Hematopoietic multipotent progenitor cell treated with erythropoietin and hydrocortisone succinate and interleukin-3 and kit ligand, for 6 days (in vitro differentiated cells): ENCODE measurements at regions not wholly inside any gene's neighbourhood (a gene's known extent, or its start where the extent isn't known, plus 50 kb on each side); places are given as distances from the start of the nearest gene placed in this dataset.

ENCODE experiments used
- DNase-seq: peaks from one replicate; pipeline ENCODE4 v3.0.0-alpha.2; 2015

DNA sequence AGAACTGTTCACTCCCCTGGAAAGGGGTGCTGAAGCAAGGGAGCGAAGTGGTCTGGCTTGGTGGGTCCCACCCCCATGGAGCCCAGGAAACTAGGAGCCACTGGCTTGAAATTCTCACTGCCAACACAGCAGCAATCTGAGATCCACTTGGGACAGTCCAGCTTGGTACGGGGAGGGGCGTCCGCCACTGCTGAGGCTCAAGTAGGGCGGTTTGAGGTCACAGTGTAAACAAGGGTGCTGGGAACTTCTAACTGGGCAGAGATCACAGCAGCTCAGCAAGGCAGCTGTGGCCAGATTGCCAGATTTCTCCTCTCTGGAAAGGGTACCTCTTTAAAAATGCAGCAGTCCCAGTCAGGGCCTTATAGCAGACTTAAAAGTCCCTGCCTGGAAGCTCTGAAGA, 53.9 kb upstream of the GALNTL6 start:
- no peak for DNase-seq

GRCh38 chr4:171751538-171751937, 61.7 kb upstream of the GALNTL6 start:
- no peak for DNase-seq

GRCh38 chr4:171746418-171746817, 66.8 kb upstream of the GALNTL6 start:
- no peak for DNase-seq

DNA sequence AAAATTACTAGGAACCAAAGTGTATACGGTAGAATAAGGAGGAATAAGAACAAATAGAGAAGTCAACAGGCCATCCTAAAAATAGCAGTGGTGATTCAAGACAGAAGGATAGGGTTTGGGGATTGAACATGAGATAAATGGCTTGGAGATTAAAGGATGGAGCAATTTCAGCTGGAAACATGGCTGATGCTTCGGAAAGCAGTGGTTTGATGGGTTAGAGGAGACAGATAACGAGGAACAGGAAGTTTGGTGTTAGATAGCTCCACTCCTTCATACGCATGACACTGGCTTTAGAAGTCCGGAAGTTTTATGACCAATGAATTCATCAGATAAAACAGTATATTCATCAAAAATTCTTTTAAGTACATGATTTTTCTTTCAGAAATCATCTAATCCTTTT, 70.8 kb upstream of the GALNTL6 start:
- DNase-seq: peak; percentile 19

DNA sequence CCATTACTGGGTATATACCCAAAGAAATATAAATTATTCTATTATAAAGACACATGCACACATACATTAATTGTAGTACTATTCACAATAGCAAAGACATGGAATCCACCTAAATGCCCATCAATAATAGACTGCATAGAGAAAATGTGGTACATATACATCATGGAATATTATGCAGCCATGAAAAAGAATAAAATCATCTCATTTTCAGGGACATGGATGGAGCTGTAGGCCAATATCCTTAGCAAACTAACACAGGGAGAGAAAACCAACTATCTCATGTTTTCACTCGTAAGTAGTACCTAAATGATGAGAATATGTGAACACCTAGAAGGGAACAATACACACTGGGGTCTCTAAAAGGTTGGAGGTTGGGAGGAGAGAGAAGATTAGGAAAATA, 86.0 kb upstream of the GALNTL6 start:
- no peak for DNase-seq

DNA sequence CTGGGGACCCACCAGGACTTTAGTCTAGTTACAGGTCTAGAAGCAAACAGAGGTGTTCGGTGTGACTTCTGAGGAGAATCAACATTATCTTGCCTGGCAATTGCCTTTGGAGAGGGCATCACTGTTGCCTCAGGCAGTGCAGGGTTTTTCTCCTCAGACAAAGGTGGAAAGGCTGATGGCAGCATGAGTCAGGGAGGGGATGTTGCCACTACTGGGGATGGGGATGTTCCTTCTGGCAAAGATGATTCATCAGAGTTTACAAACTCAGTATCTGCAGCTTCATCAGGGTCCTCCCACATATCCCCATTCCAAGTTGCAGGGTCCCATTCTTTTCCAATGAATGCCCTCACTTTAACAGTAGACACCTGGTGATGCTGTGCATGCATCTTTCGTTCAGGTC, 91.3 kb upstream of the GALNTL6 start:
- no peak for DNase-seq

DNA sequence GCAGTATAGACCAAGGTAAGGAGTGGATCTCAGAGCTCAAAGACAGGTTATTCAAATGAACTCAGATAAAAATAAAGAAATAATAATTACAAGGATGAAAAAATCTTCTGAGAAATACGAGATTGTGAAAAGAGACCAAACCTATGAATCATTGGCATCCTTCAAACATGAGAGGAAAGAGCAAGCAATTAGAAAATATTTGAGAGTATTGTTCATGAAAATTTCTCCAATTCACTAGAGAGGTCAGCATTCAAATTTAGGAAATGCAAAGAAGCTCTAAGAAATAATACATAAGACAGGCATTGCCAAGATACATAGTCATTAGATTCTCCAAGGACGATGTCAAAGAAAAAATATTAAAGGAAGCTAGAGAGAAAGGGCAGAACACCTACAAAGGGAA, 93.5 kb upstream of the GALNTL6 start:
- DNase-seq: no peak

DNA sequence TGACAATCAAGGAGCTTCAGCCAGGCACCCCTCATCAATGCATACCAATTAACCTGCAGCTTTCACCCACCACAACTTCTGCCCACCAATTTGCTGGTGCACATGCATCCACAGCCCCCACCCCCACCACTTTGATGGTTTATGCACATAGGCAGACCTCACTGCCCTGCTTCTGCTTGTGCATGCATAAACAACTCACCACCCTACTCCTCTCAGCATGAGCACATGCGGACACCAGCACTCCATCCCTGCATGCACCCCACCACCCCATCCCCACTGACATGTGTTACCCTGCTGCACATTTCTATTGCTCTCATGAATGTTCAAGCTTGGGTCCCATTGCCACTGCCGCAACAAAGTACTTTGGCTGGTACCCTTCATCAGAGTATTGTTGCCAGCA, 94.5 kb upstream of the GALNTL6 start:
- DNase-seq: no peak

- no peak for DNase-seq
These were observed 95.1 kb upstream of the GALNTL6 start for GRCh38 chr4:171718069-171718468.

GRCh38 chr4:171717231-171717741, 95.9 kb upstream of the GALNTL6 start:
- DNase-seq: no peak

DNA sequence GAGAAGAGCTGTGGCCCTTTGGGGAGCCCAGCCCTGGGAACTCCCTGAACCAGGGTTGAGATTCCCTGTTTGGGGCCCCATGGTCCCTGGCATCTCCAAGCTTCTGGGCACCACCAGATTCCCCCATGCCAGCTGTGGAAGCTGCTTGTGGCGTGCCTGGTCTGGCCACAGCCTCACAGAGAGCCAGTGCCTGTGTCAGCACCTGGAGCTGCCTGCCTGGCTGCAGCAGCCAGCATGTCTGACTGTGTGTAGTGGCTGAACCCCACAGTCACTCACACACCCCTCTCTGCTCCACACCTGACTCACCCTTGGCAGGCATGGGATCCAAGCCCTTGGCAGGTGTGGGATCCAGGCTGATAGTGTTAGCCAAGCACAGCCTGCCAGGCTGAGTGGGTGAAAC, 97.2 kb upstream of the GALNTL6 start:
- no peak for DNase-seq

DNA sequence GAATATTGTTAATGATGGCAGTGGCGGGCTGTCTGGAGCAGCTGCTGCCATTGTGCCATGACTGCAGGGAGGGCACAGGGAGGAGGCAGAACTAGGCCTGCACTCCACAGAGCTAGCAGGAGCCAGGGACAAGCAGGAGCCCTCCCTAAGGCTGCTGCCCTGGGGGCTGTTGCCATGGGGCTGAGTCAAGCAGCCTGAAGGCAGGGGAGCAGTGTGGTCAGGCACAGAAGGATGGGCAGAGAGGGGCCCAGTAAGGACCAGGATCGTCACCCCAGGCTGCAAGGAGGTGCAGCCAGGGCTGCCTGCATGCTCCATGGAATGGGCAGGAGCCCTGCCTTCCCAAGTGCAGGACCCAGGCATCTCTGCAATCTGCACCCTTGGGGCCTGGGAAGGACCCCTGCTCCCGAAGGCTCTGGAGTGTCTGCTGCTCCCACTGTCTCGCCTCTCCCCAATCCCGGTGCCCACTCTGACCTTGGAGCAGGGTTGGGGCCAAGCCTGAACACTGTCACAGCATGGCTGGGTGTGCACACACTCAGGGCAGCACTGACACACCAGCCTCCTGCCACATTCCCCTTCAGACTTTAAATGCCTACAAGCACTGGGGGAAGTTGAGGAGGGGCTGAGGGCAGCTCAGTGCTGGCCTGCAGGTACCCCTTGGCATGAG, 98.3 kb upstream of the GALNTL6 start:
- DNase-seq: no peak

DNA sequence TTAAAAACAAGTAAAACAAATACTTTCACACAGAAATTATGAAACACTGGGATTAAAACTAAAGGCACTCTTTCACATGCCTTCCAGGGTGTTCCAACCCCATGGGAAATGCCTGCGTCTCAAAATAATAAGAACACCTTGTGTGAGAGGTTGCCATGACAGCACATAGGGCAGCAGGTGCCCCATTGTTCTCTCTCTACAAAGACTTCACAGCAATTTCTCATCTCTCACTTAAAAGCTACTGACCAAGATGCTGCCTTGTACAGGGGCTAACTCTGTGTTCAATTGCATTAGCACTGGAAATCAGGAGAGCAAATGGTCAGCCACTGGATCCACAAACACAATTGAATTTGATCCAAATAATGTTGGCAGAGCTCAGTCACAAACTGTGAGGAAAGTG, 102.5 kb upstream of the GALNTL6 start:
- DNase-seq: no peak

DNA sequence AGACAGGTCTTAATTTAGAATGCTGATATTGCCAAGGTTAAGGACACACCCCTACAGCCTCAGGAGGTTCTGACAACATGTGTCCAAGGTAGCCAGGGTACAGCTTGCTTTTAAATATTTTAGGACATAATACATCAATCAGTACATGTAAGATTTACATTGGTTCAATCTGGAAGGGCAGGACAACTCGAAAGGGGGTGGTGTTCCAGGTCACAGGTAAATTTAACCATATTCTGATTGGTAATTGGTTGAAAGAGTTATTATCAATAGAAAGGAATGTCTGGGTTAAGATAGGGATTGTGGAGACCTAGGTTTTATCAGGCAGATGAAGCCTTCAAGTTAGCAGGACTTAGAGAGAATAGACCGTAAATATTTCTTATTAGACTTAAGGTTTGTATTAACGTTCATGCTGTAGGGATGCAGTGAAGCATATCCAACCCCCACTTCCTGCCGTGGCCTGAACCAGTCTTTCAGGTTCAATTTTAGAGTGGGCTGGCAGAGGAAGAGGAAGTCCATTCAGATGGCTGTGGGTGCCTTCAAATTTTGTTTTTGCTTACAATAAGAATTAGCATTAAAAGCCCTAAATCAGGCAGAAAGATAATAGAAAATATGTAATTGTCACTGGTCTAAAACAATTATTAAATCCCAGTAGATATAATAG, 136.5 kb upstream of the GALNTL6 start:
- peak; percentile 9 for DNase-seq

DNA sequence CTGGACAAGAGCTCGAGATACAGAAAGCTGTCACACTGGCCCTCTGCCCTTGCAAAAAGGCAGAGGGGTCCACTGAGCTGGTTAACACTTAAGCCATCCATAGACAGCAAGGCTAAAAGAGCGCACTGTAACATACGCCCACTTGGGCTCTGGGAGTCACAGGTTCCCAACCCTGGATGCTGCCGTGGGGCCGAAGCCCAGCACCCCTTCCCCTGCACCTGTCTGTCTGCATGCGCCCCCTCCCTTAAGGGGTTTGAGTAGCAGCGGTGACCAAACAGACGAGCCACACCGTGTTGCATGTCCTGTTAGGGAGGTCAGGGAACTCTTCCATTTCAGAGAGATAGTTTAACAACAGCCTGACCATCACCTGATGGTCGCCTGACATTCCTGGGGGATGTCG, 138.4 kb upstream of the GALNTL6 start:
- no peak for DNase-seq

DNA sequence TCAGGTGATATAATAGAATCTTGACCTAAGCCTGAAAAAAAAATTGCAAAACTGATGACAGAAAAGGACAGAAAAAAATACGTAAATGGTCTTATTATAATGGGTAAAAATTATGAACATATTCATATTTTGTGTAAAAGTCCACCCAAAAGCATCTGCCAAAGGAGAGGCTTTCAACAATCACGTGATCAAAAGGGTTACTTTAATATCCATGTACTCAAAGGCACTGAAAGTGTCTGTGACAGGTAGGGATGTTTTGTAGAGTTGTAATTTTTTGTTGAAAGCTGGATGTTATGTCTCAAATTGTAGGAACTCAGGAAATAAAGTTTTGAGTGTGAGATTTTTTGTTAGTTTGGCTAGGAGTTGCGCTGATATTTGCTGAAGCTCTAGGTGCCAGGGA, 144.8 kb upstream of the GALNTL6 start:
- DNase-seq: no peak

- DNase-seq: no peak
These were observed 145.3 kb upstream of the GALNTL6 start for GRCh38 chr4:171667906-171668305.

- no peak for DNase-seq
These were observed 162.1 kb upstream of the GALNTL6 start for GRCh38 chr4:171651071-171651470.

DNA sequence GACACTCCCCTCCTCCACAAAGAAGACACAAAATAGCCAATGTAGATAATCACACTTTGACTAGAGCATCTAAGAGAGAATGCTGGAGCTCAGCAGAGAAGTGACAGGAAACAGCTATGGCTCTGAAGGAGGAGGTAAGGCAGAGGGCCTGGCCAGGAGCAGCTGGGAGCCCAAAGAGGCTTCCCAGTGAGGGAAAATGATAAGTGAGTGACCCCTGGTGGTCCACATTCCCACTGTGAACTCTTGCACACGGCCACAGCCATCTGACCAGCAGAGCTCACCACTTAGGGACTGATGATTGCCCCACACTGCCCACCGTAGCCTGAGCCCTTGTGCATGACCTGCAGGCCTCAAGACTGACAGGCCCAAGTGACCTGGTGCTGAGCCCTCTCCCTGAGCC, 162.7 kb upstream of the GALNTL6 start:
- DNase-seq: no peak

DNA sequence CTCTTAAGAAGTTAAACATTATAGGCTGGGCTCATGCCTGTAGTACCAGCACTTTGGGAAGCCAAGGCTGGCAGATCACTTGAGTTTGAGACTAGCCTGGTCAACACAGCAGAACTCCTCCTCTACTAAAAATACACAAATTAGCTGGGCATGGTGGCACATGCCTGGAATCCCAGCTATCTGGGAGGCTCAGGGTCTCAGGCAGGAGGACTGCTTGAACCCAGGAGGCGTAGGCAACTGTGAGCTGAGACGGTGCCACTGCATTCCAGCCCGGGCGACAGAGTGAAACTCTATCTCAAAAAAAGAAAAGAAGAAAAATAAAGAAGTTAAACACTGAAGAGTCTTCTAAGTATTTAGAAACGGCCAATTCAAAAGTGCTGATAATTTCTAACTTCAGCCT, 164.3 kb upstream of the GALNTL6 start:
- no peak for DNase-seq

DNA sequence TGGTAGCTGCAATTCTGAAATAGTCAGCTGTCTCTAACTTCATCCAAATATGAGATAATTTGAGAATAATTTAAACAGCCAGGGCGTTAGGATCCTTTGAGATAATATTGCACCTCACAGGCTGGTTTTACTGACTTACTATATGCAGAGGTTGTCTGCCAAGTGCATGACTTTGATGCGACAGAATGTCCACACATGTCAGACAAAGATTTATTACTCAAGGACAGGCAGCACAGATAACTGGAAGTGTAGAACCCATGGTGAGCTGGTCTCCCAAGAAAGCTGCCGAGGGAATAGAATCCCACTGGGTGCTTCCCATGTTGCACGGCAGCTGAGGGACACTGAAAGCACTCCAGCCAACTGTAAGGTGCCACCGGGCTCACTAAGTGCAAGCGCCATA, 166.2 kb upstream of the GALNTL6 start:
- DNase-seq: no peak

DNA sequence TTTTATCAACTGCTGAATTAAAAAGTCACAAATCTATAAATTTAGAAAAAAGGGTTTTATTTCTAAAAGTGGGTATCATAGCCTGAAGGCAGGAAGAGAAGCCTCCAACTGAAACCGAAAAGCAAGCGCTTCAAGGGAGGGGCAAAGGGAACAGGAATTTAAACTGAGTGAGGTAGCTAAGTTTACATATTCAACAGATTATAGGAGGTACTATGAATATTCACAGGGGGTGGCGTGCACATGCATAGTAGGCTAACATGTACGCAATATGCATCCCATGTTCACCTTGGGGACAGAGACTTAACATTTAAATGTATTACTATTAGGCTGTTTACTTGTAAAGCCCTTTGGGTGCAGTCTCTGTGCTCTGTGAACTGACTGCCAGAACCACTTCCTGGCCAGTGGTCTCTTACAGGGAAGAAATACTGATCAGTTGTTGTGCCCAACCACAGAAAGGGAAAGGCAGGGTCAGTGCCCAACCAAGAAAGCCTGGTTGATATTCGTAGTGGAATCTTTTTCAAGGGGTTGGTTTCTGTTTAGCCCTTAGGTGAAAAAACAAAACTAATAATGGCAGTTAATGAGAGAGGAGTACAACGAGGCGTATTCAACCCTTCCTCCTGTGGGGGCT, 168.7 kb upstream of the GALNTL6 start:
- DNase-seq: peak; percentile 33

GRCh38 chr4:171639540-171639939, 173.7 kb upstream of the GALNTL6 start:
- DNase-seq: no peak

DNA sequence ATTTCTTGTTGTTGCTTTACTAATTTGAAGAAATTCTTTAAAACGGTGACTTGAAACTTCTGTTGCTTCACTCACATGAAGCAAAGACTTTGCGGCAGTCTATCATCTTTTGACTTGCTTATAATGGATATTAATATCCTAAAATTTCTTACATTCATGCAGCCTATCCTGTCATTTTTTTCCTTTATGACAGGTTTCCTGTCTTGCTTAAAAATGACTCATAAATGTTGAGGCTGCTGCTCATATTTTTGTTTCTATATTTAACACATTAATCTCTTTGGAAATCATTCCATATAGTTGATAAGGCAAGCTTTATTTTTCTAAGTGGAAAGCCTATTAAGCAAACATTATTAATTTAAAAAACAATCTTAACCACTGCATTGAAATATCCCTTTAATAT, 176.6 kb upstream of the GALNTL6 start:
- no peak for DNase-seq
